Cardiac muscle cell (in vitro differentiated cells and primary cell): ENCODE measurements at regions not wholly inside any gene's neighbourhood (a gene's known extent, or its start where the extent isn't known, plus 50 kb on each side); places are given as distances from the start of the nearest gene placed in this dataset.

Experiments used
- DNase-seq, 2 donors: peaks; one replicate each; pipeline versions ENCODE4 v3.0.0 to v3.0.0-alpha.2; 2010 to 2017; ENCODE audit warnings: low read depth in 1 of 2, low spot score in 1 of 2
- H3K27ac ChIP-seq: fragments of 200-600 bp; sonication (generic); 2 replicates; pipeline ENCODE4 v1.5.1; 2016
- H3K27me3 ChIP-seq: fragments of 200-600 bp; sonication (generic); 2 replicates; pipeline ENCODE4 v1.6.0; 2016; ENCODE audit warnings: control low read depth
- H3K36me3 ChIP-seq: fragments of 200-600 bp; sonication (generic); 2 replicates; pipeline ENCODE4 v1.5.1; 2016; ENCODE audit warnings: control low read depth
- H3K4me1 ChIP-seq: fragments of 200-600 bp; sonication (generic); 2 replicates; pipeline ENCODE4 v1.8.1; 2017; ENCODE audit warnings: low read depth, mild to moderate bottlenecking, mixed run types
- H3K4me3 ChIP-seq: fragments of 200-600 bp; sonication (generic); 2 replicates; pipeline ENCODE4 v1.5.1; 2016; ENCODE audit warnings: mild to moderate bottlenecking
- H3K9me3 ChIP-seq: fragments of 200-600 bp; sonication (generic); 2 replicates; pipeline ENCODE4 v1.5.1; 2017; ENCODE audit warnings: low read depth, mild to moderate bottlenecking, control low read depth
- TF ChIP-seq, protein P1 (sequence below): IDR thresholded peaks from 2 replicates; pipeline ENCODE4 v1.5.1; 2012; ENCODE audit warnings: low read depth, mild to moderate bottlenecking, low read length

DNA sequence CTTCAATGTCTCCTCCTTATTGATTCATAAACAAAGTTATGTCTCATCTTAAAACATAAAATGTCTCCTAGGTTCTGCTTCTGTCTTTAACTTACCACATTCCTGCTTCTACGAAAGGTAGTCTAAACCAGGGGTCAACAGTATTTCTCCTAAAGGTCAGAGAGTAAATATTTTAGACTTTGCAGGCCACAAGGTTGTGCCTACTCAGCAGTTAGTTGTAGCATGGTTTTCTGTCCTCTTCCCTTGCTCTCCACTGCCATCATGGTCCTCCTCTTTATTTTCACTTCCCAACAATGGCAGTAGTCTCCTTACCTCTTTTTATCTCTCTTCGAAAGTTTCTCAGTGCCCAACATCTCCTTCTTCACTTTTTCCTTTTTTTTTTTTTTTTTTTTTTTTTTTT, 68.3 kb upstream of the LRP1B start:
- Histone ChIP-seq H3K4me3 (no peak overlapping the region), H3K27ac (no peak overlapping the region), H3K4me1 (no peaks in the 10 kb centered on the region), H3K36me3 (no peaks in the 10 kb centered on the region), H3K9me3 (no peaks in the 10 kb centered on the region), H3K27me3 (no peaks in the 10 kb centered on the region)
- TF ChIP-seq, protein P1, sequence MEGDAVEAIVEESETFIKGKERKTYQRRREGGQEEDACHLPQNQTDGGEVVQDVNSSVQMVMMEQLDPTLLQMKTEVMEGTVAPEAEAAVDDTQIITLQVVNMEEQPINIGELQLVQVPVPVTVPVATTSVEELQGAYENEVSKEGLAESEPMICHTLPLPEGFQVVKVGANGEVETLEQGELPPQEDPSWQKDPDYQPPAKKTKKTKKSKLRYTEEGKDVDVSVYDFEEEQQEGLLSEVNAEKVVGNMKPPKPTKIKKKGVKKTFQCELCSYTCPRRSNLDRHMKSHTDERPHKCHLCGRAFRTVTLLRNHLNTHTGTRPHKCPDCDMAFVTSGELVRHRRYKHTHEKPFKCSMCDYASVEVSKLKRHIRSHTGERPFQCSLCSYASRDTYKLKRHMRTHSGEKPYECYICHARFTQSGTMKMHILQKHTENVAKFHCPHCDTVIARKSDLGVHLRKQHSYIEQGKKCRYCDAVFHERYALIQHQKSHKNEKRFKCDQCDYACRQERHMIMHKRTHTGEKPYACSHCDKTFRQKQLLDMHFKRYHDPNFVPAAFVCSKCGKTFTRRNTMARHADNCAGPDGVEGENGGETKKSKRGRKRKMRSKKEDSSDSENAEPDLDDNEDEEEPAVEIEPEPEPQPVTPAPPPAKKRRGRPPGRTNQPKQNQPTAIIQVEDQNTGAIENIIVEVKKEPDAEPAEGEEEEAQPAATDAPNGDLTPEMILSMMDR: no peak
- DNase-seq: no peak

DNA sequence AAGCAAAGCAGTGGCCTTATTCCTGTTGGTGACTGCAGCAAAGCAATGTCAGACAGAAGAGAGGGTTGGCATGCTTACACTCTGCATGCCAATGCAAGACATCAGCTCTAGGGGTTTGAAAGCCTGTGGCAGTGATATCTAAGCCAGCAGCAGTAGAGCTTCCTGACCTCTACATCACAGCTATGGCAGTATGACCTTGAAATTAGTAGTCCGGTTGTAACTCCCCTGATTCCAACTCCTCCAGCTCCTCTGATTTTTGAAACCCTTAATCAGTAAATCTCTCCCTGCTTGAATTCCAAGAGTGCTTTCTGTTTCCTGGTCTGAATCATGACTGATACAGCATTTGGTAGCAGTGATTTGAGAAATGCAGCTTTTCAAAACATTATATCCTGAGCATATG, 60.0 kb upstream of the LRP1B start:
- peak; percentile 31 to 42 for DNase-seq
- no peak overlapping the region for H3K27ac ChIP-seq
- H3K9me3 ChIP-seq: no peaks in the 10 kb centered on the region
- H3K4me3 ChIP-seq: no peak overlapping the region
- H3K36me3 ChIP-seq: no peaks in the 10 kb centered on the region
- TF ChIP-seq, protein P1: no peak
- no peaks in the 10 kb centered on the region for H3K27me3 ChIP-seq
- H3K4me1 ChIP-seq: no peaks in the 10 kb centered on the region

DNA sequence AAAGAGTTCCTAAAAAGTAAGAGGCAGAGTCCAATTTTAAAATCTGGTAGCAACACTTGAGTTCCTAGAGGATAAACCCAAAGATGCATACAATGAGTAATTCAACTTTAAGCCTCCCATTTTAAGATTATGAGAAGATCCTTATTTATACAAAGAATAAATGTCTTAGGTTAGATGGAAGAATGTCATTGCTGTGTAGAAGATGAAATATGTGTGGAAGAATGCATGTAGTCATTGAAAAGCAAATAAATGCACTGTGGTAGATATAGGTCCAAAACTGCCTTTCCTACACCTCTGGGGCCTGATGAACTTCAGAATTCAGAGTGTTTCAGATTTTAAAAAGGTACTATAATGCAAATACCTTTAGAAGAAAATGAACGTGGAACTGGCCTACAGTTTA, 58.7 kb upstream of the LRP1B start:
- no peaks in the 10 kb centered on the region for H3K9me3 ChIP-seq
- TF ChIP-seq, protein P1: no peak
- no peaks in the 10 kb centered on the region for H3K27me3 ChIP-seq
- DNase-seq: no peak
- no peaks in the 10 kb centered on the region for H3K4me1 ChIP-seq
- H3K4me3 ChIP-seq: no peak overlapping the region
- H3K36me3 ChIP-seq: no peaks in the 10 kb centered on the region
- no peak overlapping the region for H3K27ac ChIP-seq

DNA sequence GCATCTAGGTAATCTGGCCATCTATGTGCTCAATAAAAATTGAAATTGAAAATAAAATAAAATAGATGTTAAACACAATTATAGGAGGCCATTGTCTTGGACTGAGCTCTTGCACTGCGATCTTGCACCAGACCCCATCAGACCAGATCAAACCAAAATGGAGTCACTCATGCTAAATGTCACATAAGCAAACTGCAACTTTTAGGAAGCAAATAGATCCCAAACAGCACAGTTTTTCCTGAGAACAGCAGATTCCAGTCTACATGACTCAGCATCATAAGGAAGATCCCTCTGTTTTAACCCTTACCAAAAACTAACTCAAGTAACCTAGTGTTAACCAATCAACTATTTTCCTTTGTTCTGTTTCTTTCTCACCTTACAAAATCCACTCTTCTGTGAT, 57.7 kb upstream of the LRP1B start:
- no peaks in the 10 kb centered on the region for H3K4me1 ChIP-seq
- H3K9me3 ChIP-seq: no peaks in the 10 kb centered on the region
- H3K36me3 ChIP-seq: no peaks in the 10 kb centered on the region
- TF ChIP-seq, protein P1: no peak
- H3K27me3 ChIP-seq: no peaks in the 10 kb centered on the region
- no peak overlapping the region for H3K4me3 ChIP-seq
- no peak overlapping the region for H3K27ac ChIP-seq
- DNase-seq: no peak

DNA sequence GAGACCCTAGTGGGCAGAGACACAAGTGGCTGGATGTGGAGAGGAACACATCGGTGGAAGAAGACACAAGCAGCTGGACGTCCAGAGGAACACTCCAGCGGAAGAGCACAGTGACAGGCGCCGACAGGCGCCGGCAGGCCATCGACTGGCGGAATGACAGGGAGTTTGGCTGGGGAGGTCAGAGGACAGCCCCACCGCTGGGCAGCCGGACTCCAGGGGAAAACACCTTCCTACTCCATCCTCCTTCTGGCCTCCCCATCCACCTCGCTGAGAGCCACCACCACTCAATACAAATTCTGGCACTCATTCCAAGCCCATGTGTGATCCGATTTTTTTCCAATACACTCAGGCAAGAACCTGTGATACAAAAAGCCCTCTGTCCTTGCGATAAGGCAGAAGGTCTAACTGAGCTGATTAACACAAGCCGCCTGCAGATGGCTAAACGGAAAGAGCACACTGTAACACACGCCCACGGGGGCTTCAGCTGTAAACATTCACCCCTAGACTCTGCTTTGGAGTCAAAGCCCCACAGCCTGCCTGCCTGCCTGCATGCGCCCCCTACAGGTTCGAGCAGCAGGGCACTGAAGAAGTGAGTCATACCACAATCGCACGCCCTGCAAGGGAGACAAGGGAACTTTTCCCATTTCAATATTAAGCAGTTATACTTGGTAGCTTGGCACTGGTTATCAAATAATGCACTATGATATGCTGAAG, 50.2 kb upstream of the LRP1B start:
- TF ChIP-seq, protein P1: peak; percentile 90
- peak; percentile 25 to 76 for DNase-seq
- H3K27me3 ChIP-seq: no peaks in the 10 kb centered on the region
- H3K27ac ChIP-seq: no peak overlapping the region
- no peaks in the 10 kb centered on the region for H3K9me3 ChIP-seq
- H3K4me1 ChIP-seq: no peaks in the 10 kb centered on the region
- no peaks in the 10 kb centered on the region for H3K36me3 ChIP-seq
- H3K4me3 ChIP-seq: no peak overlapping the region
